Osteocyte (in vitro differentiated cells): ENCODE measurements at regions not wholly inside any gene's neighbourhood (a gene's known extent, or its start where the extent isn't known, plus 50 kb on each side); places are given as distances from the start of the nearest gene placed in this dataset.

ENCODE experiments used
- DNase-seq: peaks from one replicate; pipeline ENCODE4 v3.0.0; 2021; ENCODE audit warnings: mixed read lengths; ENCODE audit not compliant: unreplicated experiment; ENCODE audit errors: extremely low spot score
- H3K27ac Mint-ChIP-seq: one replicate; pipeline ENCODE4 v1.8.0; 2021; ENCODE audit warnings: mild to moderate bottlenecking, mixed read lengths; ENCODE audit not compliant: unreplicated experiment
- H3K27me3 Mint-ChIP-seq: one replicate; pipeline ENCODE4 v1.8.0; 2021; ENCODE audit warnings: mixed read lengths; ENCODE audit not compliant: unreplicated experiment
- H3K36me3 Mint-ChIP-seq: one replicate; pipeline ENCODE4 v1.8.0; 2021; ENCODE audit warnings: mixed read lengths; ENCODE audit not compliant: unreplicated experiment
- H3K4me1 Mint-ChIP-seq: one replicate; pipeline ENCODE4 v1.8.0; 2021; ENCODE audit warnings: mixed read lengths; ENCODE audit not compliant: unreplicated experiment
- H3K4me3 Mint-ChIP-seq: one replicate; pipeline ENCODE4 v1.8.0; 2021; ENCODE audit warnings: mild to moderate bottlenecking, moderate library complexity, mixed read lengths; ENCODE audit not compliant: unreplicated experiment
- H3K9me3 Mint-ChIP-seq: one replicate; pipeline ENCODE4 v1.8.0; 2021; ENCODE audit warnings: mixed read lengths; ENCODE audit not compliant: unreplicated experiment
- CTCF ChIP-seq: fragments of 200-600 bp; sonication (generic); IDR thresholded peaks from 2 replicates; pipeline ENCODE4 v1.5.0; 2021; ENCODE audit warnings: antibody characterized with exemption, mild to moderate bottlenecking, moderate library complexity

DNA sequence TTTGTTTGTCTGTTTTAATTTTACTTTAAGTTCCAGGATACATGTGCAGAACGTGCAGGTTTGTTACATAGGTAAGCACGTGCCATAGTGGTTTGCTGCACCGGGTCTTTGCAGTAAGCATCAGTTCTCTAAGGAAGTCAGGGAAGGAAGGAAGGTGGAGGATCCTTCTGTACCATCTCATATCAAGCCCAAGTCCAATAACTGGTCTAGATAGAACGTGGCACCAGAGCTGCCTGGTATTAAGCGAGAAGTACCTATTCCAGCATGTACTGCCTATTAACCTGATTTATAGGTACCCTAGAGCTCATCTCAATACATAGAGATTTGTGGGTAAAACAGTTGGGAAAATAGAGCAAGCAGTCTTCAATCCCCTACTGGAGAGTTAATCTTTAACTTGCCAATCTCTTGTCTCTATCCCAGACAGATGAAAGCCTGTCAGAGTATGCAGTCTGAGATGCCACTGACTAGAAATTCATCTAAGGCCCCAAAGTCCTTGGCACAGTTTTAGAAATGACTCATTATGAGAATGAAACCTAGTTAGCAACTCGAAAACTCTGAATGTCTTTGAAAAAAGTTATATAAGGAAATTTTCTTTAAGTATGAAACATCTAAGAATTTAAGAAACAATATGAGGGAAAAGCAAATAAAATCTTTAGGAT, 144.9 kb downstream of the TFAP2A start:
- no peak for DNase-seq
- H3K36me3 Mint-ChIP-seq = peaks cover 1% of the 10 kb centered on the region
- no peak overlapping the region for H3K4me3 Mint-ChIP-seq
- H3K27me3 Mint-ChIP-seq = no peaks in the 10 kb centered on the region
- H3K9me3 Mint-ChIP-seq = peaks cover 11% of the 10 kb centered on the region
- peaks cover 18% of the 10 kb centered on the region for H3K4me1 Mint-ChIP-seq
- H3K27ac Mint-ChIP-seq = no peak overlapping the region
- no peak for TF ChIP-seq CTCF

- TF ChIP-seq CTCF = no peak
- H3K9me3 Mint-ChIP-seq = no peaks in the 10 kb centered on the region
- no peak for DNase-seq
- no peaks in the 10 kb centered on the region for H3K27me3 Mint-ChIP-seq
- peaks cover 1% of the 10 kb centered on the region for H3K36me3 Mint-ChIP-seq
- H3K4me3 Mint-ChIP-seq = no peak overlapping the region
- no peak overlapping the region for H3K27ac Mint-ChIP-seq
- peaks cover 17% of the 10 kb centered on the region for H3K4me1 Mint-ChIP-seq
These were observed 146.1 kb downstream of the TFAP2A start for GRCh38 chr6:10268611-10269310.

DNA sequence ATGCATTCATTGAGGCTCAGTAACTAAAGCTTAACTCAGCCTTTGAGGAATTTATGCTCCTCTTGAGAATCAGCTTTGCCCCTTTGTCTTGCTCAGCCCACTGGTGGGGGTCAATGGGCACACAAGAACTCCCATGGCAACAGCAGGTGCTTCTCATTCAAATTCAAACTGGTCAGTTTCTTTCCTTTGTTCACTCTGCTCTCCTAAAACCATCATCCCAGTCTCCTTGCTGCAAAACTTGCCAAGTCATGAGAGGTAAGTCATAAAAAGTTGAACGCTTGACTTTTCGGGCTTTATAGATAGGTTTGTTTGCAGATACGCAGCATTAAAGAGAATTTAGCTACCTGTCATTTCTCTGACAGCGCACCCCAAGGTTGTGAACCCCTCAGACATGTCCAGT, 146.8 kb downstream of the TFAP2A start:
- no peak overlapping the region for H3K27ac Mint-ChIP-seq
- H3K4me3 Mint-ChIP-seq = no peak overlapping the region

DNA sequence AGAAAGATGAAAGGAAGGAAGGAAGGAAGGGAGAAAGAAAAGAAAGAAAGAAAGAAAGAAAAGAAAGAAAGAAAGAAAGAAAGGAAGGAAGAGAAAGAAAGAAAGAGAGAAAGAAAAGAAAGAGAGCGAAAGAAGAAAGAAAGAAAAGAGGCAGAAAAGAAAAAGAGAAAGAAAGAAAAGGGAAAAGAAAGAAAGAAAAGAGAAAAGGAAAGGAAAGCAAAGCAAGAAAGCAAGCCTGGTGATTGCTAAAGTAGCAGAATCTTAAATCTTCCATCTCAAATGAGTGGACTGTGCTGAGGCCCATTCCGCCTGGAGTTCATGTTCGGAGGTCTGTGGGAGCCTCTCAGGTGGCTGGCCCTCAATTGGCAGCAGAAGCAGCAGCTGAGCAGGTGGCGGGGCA, 148.4 kb downstream of the TFAP2A start:
- H3K27me3 Mint-ChIP-seq = no peaks in the 10 kb centered on the region
- no peak for TF ChIP-seq CTCF
- peaks cover 1% of the 10 kb centered on the region for H3K36me3 Mint-ChIP-seq
- peaks cover 9% of the 10 kb centered on the region for H3K4me1 Mint-ChIP-seq
- H3K27ac Mint-ChIP-seq = no peak overlapping the region
- H3K4me3 Mint-ChIP-seq = no peak overlapping the region
- no peaks in the 10 kb centered on the region for H3K9me3 Mint-ChIP-seq
- no peak for DNase-seq

More for the DNA sequence above, 146.8 kb downstream of the TFAP2A start:
- peaks cover 15% of the 10 kb centered on the region for H3K4me1 Mint-ChIP-seq
- peaks cover 1% of the 10 kb centered on the region for H3K36me3 Mint-ChIP-seq
- no peaks in the 10 kb centered on the region for H3K27me3 Mint-ChIP-seq
- no peak for TF ChIP-seq CTCF
- no peaks in the 10 kb centered on the region for H3K9me3 Mint-ChIP-seq
- no peak for DNase-seq

DNA sequence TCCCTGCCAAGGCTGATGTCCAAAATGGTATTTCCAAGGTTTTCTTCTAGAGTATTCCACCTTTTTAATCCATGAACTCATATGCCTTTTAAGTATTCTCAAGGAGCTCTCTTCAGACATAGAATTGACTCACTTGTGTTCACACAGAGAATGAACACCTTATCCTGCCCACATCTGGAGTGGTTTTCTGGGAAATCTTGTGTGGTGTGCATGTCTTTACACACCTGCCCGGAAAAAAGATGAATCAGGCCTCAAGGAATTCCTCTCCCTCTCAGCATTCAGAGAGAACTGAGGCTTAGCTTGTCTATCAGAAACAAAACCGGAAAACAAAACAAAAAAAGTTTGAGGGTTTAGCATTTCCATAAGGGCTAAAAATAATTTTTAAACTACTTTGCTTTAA, 148.8 kb downstream of the TFAP2A start:
- DNase-seq = no peak
- Mint-ChIP-seq H3K4me3 (no peak overlapping the region), H3K9me3 (no peaks in the 10 kb centered on the region), H3K27ac (no peak overlapping the region), H3K27me3 (no peaks in the 10 kb centered on the region), H3K4me1 (peaks cover 9% of the 10 kb centered on the region), H3K36me3 (peaks cover 1% of the 10 kb centered on the region)
- no peak for TF ChIP-seq CTCF
